ENCODE measurements at regions not wholly inside any gene's neighbourhood (a gene's known extent, or its start where the extent isn't known, plus 50 kb on each side); places are given as distances from the start of the nearest gene placed in this dataset.
"Not testable (repeated sequence)": the region's sequence is repeated elsewhere in the genome, so short reads cannot be mapped to it uniquely, and the experiment has no call there.

GRCh38 chr3:177396733-177397132 lies 199.5 kb upstream of the TBL1XR1 start:
- no peaks in the 10 kb centered on the region for H3K4me1 Mint-ChIP-seq
- H3K4me3 Mint-ChIP-seq: no peak overlapping the region
- H3K27me3 Mint-ChIP-seq: no peaks in the 10 kb centered on the region
- no peaks in the 10 kb centered on the region for H3K9me3 Mint-ChIP-seq
- ATAC-seq (replicated peaks): no peak
- H3K27ac Mint-ChIP-seq: no peak overlapping the region
- no peaks in the 10 kb centered on the region for H3K36me3 Mint-ChIP-seq (ENCODE audit: low read depth)

- Mint-ChIP-seq H3K9me3 (no peaks in the 10 kb centered on the region), H3K27me3 (no peaks in the 10 kb centered on the region), H3K36me3 (ENCODE audit: low read depth) (no peaks in the 10 kb centered on the region), H3K27ac (no peak overlapping the region), H3K4me3 (no peak overlapping the region), H3K4me1 (no peaks in the 10 kb centered on the region)
- no peak for ATAC-seq (replicated peaks)
Observed at GRCh38 chr3:177401375-177401774, 204.1 kb upstream of the TBL1XR1 start.

- H3K9me3 Mint-ChIP-seq: no peaks in the 10 kb centered on the region
- H3K27me3 Mint-ChIP-seq: no peaks in the 10 kb centered on the region
- H3K4me3 Mint-ChIP-seq: no peak overlapping the region
- H3K4me1 Mint-ChIP-seq: no peaks in the 10 kb centered on the region
- ATAC-seq (replicated peaks): no peak
- no peaks in the 10 kb centered on the region for H3K36me3 Mint-ChIP-seq (ENCODE audit: low read depth)
- no peak overlapping the region for H3K27ac Mint-ChIP-seq
Observed at GRCh38 chr3:177402533-177402932, 205.3 kb upstream of the TBL1XR1 start.

GRCh38 chr3:177405191-177405672 lies 207.9 kb upstream of the TBL1XR1 start:
- no peak for ATAC-seq (replicated peaks)
- no peaks in the 10 kb centered on the region for H3K4me1 Mint-ChIP-seq
- no peak overlapping the region for H3K4me3 Mint-ChIP-seq
- no peaks in the 10 kb centered on the region for H3K9me3 Mint-ChIP-seq
- no peaks in the 10 kb centered on the region for H3K36me3 Mint-ChIP-seq (ENCODE audit: low read depth)
- no peak overlapping the region for H3K27ac Mint-ChIP-seq
- no peaks in the 10 kb centered on the region for H3K27me3 Mint-ChIP-seq

GRCh38 chr3:177410730-177411129 lies 213.4 kb upstream of the TBL1XR1 start:
- Mint-ChIP-seq H3K4me1 (peaks cover 5% of the 10 kb centered on the region), H3K4me3 (no peak overlapping the region), H3K36me3 (ENCODE audit: low read depth) (no peaks in the 10 kb centered on the region), H3K9me3 (peaks cover 3% of the 10 kb centered on the region), H3K27me3 (no peaks in the 10 kb centered on the region), H3K27ac (no peak overlapping the region)
- ATAC-seq (replicated peaks): no peak

- no peaks in the 10 kb centered on the region for H3K27me3 Mint-ChIP-seq
- H3K36me3 Mint-ChIP-seq (ENCODE audit: low read depth): no peaks in the 10 kb centered on the region
- peaks cover 5% of the 10 kb centered on the region for H3K4me1 Mint-ChIP-seq
- no peak overlapping the region for H3K27ac Mint-ChIP-seq
- no peak overlapping the region for H3K4me3 Mint-ChIP-seq
- peaks cover 3% of the 10 kb centered on the region for H3K9me3 Mint-ChIP-seq
- ATAC-seq (replicated peaks): no peak
Observed at GRCh38 chr3:177411201-177411600, 213.9 kb upstream of the TBL1XR1 start.

GRCh38 chr3:177412677-177413170 lies 215.4 kb upstream of the TBL1XR1 start:
- H3K27me3 Mint-ChIP-seq, H3K4me3 Mint-ChIP-seq: not testable (repeated sequence)

GRCh38 chr3:177414093-177414492 lies 216.8 kb upstream of the TBL1XR1 start:
- peaks cover 5% of the 10 kb centered on the region for H3K4me1 Mint-ChIP-seq
- ATAC-seq (replicated peaks): no peak
- no peaks in the 10 kb centered on the region for H3K27me3 Mint-ChIP-seq
- no peaks in the 10 kb centered on the region for H3K36me3 Mint-ChIP-seq (ENCODE audit: low read depth)
- no peak overlapping the region for H3K4me3 Mint-ChIP-seq
- H3K9me3 Mint-ChIP-seq: peaks cover 3% of the 10 kb centered on the region
- H3K27ac Mint-ChIP-seq: no peak overlapping the region

More at GRCh38 chr3:177412677-177413170, 215.4 kb upstream of the TBL1XR1 start:
- not testable (repeated sequence) for H3K4me1 Mint-ChIP-seq; H3K36me3 Mint-ChIP-seq (ENCODE audit: low read depth); H3K27ac Mint-ChIP-seq; ATAC-seq (replicated peaks); H3K9me3 Mint-ChIP-seq

- ATAC-seq (replicated peaks): peak; percentile 28
- Mint-ChIP-seq H3K27me3 (peaks cover 1% of the 10 kb centered on the region), H3K4me3 (no peak overlapping the region), H3K9me3 (peaks cover 3% of the 10 kb centered on the region), H3K36me3 (ENCODE audit: low read depth) (no peaks in the 10 kb centered on the region), H3K4me1 (peaks cover 21% of the 10 kb centered on the region), H3K27ac (no peak overlapping the region)
Observed at GRCh38 chr3:177418787-177419186, 221.5 kb upstream of the TBL1XR1 start.

GRCh38 chr3:177419904-177420601 lies 222.8 kb upstream of the TBL1XR1 start:
- H3K4me3 Mint-ChIP-seq: peak overlapping the region; percentile 70
- ATAC-seq (replicated peaks): peak; percentile 95
- H3K4me1 Mint-ChIP-seq: peaks cover 34% of the 10 kb centered on the region

GRCh38 chr3:177420651-177421480 lies 223.6 kb upstream of the TBL1XR1 start:
- H3K27me3 Mint-ChIP-seq: peaks cover 4% of the 10 kb centered on the region
- no peak for ATAC-seq (replicated peaks)
- H3K36me3 Mint-ChIP-seq (ENCODE audit: low read depth): no peaks in the 10 kb centered on the region
- peaks cover 34% of the 10 kb centered on the region for H3K4me1 Mint-ChIP-seq
- H3K9me3 Mint-ChIP-seq: no peaks in the 10 kb centered on the region
- peak overlapping the region; percentile 84 for H3K27ac Mint-ChIP-seq
- H3K4me3 Mint-ChIP-seq: peak overlapping the region; percentile 70

More at GRCh38 chr3:177419904-177420601, 222.8 kb upstream of the TBL1XR1 start:
- Mint-ChIP-seq H3K27me3 (peaks cover 4% of the 10 kb centered on the region), H3K9me3 (peaks cover 3% of the 10 kb centered on the region), H3K36me3 (ENCODE audit: low read depth) (no peaks in the 10 kb centered on the region), H3K27ac (peak overlapping the region; percentile 84)

- ATAC-seq (replicated peaks): no peak
- Mint-ChIP-seq H3K4me3 (no peak overlapping the region), H3K4me1 (peaks cover 37% of the 10 kb centered on the region), H3K9me3 (no peaks in the 10 kb centered on the region), H3K27me3 (peaks cover 4% of the 10 kb centered on the region), H3K27ac (no peak overlapping the region), H3K36me3 (ENCODE audit: low read depth) (no peaks in the 10 kb centered on the region)
Observed at GRCh38 chr3:177421481-177421785, 224.2 kb upstream of the TBL1XR1 start.

GRCh38 chr3:177424521-177424920 lies 227.2 kb upstream of the TBL1XR1 start:
- Mint-ChIP-seq H3K9me3 (no peaks in the 10 kb centered on the region), H3K4me3 (no peak overlapping the region), H3K27me3 (peaks cover 4% of the 10 kb centered on the region), H3K27ac (no peak overlapping the region), H3K36me3 (ENCODE audit: low read depth) (no peaks in the 10 kb centered on the region), H3K4me1 (peaks cover 54% of the 10 kb centered on the region)
- ATAC-seq (replicated peaks): no peak

- no peak overlapping the region for H3K27ac Mint-ChIP-seq
- H3K27me3 Mint-ChIP-seq: peaks cover 4% of the 10 kb centered on the region
- no peak for ATAC-seq (replicated peaks)
- H3K4me3 Mint-ChIP-seq: no peak overlapping the region
- H3K4me1 Mint-ChIP-seq: peaks cover 49% of the 10 kb centered on the region
- H3K9me3 Mint-ChIP-seq: no peaks in the 10 kb centered on the region
- no peaks in the 10 kb centered on the region for H3K36me3 Mint-ChIP-seq (ENCODE audit: low read depth)
Observed at GRCh38 chr3:177425042-177425441, 227.8 kb upstream of the TBL1XR1 start.
